ENCODE measurements at regions not wholly inside any gene's neighbourhood (a gene's known extent, or its start where the extent isn't known, plus 50 kb on each side); places are given as distances from the start of the nearest gene placed in this dataset.

GRCh38 chr16:85971902-85972638 is 73.1 kb downstream of the IRF8 start:
- intact Hi-C loops (cut with micrococcal nuclease): no loop called here
- Histone ChIP-seq H3K27ac (ENCODE audit: insufficient read depth, low read depth, low read length) (no peak overlapping the region), H3K36me3 (ENCODE audit: control insufficient read depth in 2 of 2, extremely low read depth in 1 of 2, insufficient read depth in 2 of 2, low read length in 2 of 2) (no peaks in the 10 kb centered on the region), H2AFZ (ENCODE audit: low read depth, low read length) (no peak overlapping the region), H3K9ac (replicated peaks; ENCODE audit: extremely low read depth, insufficient read depth, low read length) (no peak overlapping the region), H3K79me2 (ENCODE audit: control insufficient read depth, insufficient read depth, low read length) (no peaks in the 10 kb centered on the region), H3K4me2 (ENCODE audit: insufficient read depth, low read length) (no peak overlapping the region), H3K27me3 (ENCODE audit: control insufficient read depth in 2 of 2, insufficient read depth in 2 of 2, low read length in 2 of 2) (peaks cover 0 to 3% of the 10 kb centered on the region in 2 experiments), H3K9me3 (replicated peaks; ENCODE audit: control insufficient read depth, insufficient read depth, low read length) (peaks cover 2% of the 10 kb centered on the region), H4K20me1 (replicated peaks; ENCODE audit: control insufficient read depth, extremely low read depth, insufficient read depth, low read length) (no peaks in the 10 kb centered on the region), H3K9me1 (replicated peaks; ENCODE audit: control insufficient read depth, extremely low read depth, insufficient read depth, low read length) (no peaks in the 10 kb centered on the region), H3K4me1 (ENCODE audit: control insufficient read depth, extremely low read depth, insufficient read depth, low read length) (no peaks in the 10 kb centered on the region), H3K4me3 (replicated peaks in 1 of 3; ENCODE audit: insufficient read depth in 1 of 3, low read depth in 1 of 3, low read length in 3 of 3) (no peak overlapping the region)
- CTCF ChIA-PET: no interaction called here
- dilution Hi-C loops (cut with MboI; ENCODE audit: extremely low pct_ligation_motif_present, low sequenced_read_pairs): no loop called here
- DNase-seq (ENCODE audit: low read depth, low spot score) (no peak), FAIRE-seq (no peak)
- no peak for TF ChIP-seq POLR2AphosphoS5 (IDR thresholded peaks at IDR 0.05; ENCODE audit: insufficient read depth, low read depth, low read length)
- POLR2A ChIA-PET: no interaction called here
- no TSS peak for BruUV-seq (replicated peaks)

DNA sequence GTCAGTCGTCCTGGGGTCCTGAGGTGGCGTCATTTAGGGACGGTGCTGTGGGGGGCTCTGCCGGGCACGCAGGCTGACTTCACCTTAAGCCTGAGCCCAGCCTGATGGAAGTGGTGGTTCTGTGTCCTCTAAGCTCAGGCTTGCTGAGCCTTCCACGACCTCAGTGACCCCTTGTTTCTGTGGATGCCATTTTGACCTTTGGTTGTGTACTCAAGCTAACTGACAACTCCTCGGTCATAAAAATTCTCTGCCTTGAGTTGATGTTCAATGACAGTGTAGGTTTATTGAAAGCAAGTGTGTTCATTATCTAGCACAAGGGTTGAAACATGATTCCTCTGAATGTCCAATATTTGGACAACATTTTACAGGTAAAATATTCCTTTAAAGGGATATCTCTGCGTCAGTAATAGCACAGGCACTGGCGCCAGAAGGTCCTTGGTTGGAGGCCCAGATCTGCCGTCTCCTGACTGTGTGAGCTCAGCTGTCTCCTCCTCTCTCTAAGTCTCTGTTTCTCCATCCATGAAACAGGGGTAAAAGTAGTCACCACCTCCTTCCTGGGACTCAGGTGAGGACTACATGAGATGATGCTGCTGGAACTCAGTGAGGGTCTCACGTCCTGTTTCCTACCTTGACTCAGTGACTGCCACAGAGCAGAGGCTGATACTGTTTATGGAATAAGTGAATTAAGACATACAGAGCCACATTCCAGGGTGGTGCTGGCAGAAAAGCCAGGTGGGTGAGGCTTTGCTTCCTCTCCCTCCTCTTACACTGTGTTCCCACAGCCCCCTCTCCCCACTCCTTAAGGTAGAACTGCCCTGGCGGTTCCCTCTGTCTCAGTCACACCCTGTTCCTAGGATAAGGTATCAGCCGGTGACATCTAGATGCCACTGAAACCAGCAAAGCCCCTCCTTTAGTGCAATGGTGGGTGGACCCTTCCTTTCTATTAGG is 75.7 kb downstream of the IRF8 start:
- Histone ChIP-seq H3K9me1 (replicated peaks; ENCODE audit: control insufficient read depth, extremely low read depth, insufficient read depth, low read length) (no peaks in the 10 kb centered on the region), H3K4me3 (replicated peaks in 1 of 3; ENCODE audit: insufficient read depth in 1 of 3, low read depth in 1 of 3, low read length in 3 of 3) (no peak overlapping the region), H3K36me3 (ENCODE audit: control insufficient read depth in 2 of 2, extremely low read depth in 1 of 2, insufficient read depth in 2 of 2, low read length in 2 of 2) (no peaks in the 10 kb centered on the region), H3K4me2 (ENCODE audit: insufficient read depth, low read length) (no peak overlapping the region), H2AFZ (ENCODE audit: low read depth, low read length) (no peak overlapping the region), H3K27ac (ENCODE audit: insufficient read depth, low read depth, low read length) (no peak overlapping the region), H3K9me3 (replicated peaks; ENCODE audit: control insufficient read depth, insufficient read depth, low read length) (peaks cover 2% of the 10 kb centered on the region), H3K4me1 (ENCODE audit: control insufficient read depth, extremely low read depth, insufficient read depth, low read length) (no peaks in the 10 kb centered on the region), H3K9ac (replicated peaks; ENCODE audit: extremely low read depth, insufficient read depth, low read length) (no peak overlapping the region), H3K79me2 (ENCODE audit: control insufficient read depth, insufficient read depth, low read length) (no peaks in the 10 kb centered on the region), H4K20me1 (replicated peaks; ENCODE audit: control insufficient read depth, extremely low read depth, insufficient read depth, low read length) (no peaks in the 10 kb centered on the region), H3K27me3 (ENCODE audit: control insufficient read depth in 2 of 2, insufficient read depth in 2 of 2, low read length in 2 of 2) (peaks cover 0 to 2% of the 10 kb centered on the region in 2 experiments)
- DNase-seq (ENCODE audit: low read depth, low spot score) (no peak), FAIRE-seq (no peak)
- POLR2A ChIA-PET: no interaction called here
- CTCF ChIA-PET: interaction anchor here (0.8 to 2.1 kb wide), 2 partner anchors 12 to 153 kb away, joined by 4 to 7 read pairs; no protein-coding TSS in a partner anchor
- dilution Hi-C loops (cut with MboI; ENCODE audit: extremely low pct_ligation_motif_present, low sequenced_read_pairs) (no loop called here), intact Hi-C loops (cut with micrococcal nuclease) (no loop called here)
- TF ChIP-seq GATA2 (IDR thresholded peaks at IDR 0.05; ENCODE audit: insufficient read depth, insufficient read length, low read depth, low read length) (no peak), POLR2A (IDR thresholded peaks at IDR 0.05; ENCODE audit: low read depth, low read length) (no peak), FOS (IDR thresholded peaks at IDR 0.05; ENCODE audit: borderline replicate concordance, insufficient read depth, low read length) (no peak)
- no TSS peak for BruUV-seq (replicated peaks)

Measured in endothelial cell of umbilical vein (primary cell).